AG04449 (cell line): ENCODE measurements at regions not wholly inside any gene's neighbourhood (a gene's known extent, or its start where the extent isn't known, plus 50 kb on each side); places are given as distances from the start of the nearest gene placed in this dataset.

Source experiments
- CTCF ChIA-PET: fragments of 350-600 bp; formaldehyde crosslinking; extraction: SDS; loops from one replicate; lab custom pipeline; 2021; ENCODE audit warnings: antibody characterized with exemption; lab: Yijun Ruan, JAX
- POLR2A ChIA-PET: fragments of 400-600, 350-600 bp; formaldehyde crosslinking; extraction: SDS; loops from one replicate; lab custom pipeline; 2020; ENCODE audit warnings: antibody characterized with exemption, inconsistent platforms; lab: Yijun Ruan, JAX
- DNase-seq: peaks from one replicate; pipeline ENCODE4 v3.0.0-alpha.2; 2010; ENCODE audit warnings: low read depth, low spot score
- H3K4me3 ChIP-seq: 2 replicates; pipeline ENCODE4 v1.5.1; 2011; ENCODE audit warnings: low read depth, mild to moderate bottlenecking, control low read depth, low read length
- TF ChIP-seq, protein P1 (sequence below): IDR thresholded peaks from one replicate; pipeline ENCODE4 v1.5.1; 2011; ENCODE audit warnings: mild to moderate bottlenecking, moderate library complexity, low read length, control low read depth, inconsistent platforms; ENCODE audit not compliant: insufficient read depth; ENCODE audit errors: missing control alignments

DNA sequence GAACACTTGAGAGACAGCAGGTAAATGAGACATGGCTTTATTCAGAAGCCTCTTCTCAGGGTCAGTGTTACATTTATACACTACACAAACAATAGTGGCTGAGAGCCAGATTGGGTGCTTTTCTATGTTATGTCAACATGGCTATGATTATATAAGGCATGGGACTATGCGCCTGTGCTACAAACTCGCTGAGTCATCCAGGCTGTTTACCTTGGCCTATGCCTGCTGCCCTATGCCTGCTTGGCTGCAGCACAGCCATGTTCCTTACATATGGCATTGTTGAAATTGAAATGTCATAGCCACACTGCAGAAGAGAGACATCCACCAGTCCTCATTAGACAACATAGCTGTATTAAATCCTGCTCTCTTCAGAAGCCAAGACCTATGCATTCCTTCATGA, 236.3 kb upstream of the NWD2 start:
- DNase-seq: no peak
- CTCF ChIA-PET: no interaction called here

DNA sequence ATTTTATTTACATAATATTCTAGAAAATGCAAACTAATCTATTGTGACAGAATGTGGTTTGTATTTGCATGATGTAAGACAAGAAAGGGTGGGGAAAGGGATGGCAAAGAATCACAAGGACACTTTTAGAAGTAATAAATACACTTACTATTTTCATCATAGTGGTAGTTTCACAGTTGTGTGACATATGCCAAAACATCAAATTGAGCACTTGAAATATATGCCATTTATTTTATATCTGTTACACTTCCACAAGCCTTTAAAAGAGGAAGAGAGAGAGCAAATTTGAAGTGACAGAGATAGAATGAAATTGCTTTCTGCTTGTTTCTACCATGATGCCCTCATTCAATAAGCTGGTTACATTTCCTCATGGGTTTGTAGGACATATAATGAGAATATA, 230.0 kb upstream of the NWD2 start:
- POLR2A ChIA-PET: no interaction called here
- TF ChIP-seq, protein P1, sequence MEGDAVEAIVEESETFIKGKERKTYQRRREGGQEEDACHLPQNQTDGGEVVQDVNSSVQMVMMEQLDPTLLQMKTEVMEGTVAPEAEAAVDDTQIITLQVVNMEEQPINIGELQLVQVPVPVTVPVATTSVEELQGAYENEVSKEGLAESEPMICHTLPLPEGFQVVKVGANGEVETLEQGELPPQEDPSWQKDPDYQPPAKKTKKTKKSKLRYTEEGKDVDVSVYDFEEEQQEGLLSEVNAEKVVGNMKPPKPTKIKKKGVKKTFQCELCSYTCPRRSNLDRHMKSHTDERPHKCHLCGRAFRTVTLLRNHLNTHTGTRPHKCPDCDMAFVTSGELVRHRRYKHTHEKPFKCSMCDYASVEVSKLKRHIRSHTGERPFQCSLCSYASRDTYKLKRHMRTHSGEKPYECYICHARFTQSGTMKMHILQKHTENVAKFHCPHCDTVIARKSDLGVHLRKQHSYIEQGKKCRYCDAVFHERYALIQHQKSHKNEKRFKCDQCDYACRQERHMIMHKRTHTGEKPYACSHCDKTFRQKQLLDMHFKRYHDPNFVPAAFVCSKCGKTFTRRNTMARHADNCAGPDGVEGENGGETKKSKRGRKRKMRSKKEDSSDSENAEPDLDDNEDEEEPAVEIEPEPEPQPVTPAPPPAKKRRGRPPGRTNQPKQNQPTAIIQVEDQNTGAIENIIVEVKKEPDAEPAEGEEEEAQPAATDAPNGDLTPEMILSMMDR: no peak
- no peak overlapping the region for H3K4me3 ChIP-seq

More for the DNA sequence above, 236.3 kb upstream of the NWD2 start:
- no peak overlapping the region for H3K4me3 ChIP-seq
- TF ChIP-seq, protein P1: no peak
- POLR2A ChIA-PET: no interaction called here

DNA sequence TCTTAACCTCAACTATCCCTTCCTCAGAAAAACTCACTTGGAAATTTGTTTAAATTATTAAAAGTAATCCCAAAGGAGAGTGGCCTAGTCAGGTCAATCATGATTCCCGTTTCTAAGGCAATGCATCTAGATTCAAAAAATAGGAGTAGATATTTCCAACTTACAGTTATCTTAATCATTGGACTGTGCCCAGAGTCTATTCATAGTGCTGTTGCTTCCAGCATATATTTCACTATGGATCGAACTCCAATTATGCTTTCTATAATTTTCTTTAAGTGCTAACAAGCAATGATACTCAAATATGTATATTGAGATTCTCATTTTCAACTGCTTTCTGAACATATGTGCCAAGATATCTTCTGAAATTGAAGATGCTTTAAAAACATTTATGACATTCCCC, 229.2 kb upstream of the NWD2 start:
- no peak overlapping the region for H3K4me3 ChIP-seq
- TF ChIP-seq, protein P1: no peak
- CTCF ChIA-PET: no interaction called here
- POLR2A ChIA-PET: no interaction called here
- no peak for DNase-seq

More for the DNA sequence above, 230.0 kb upstream of the NWD2 start:
- CTCF ChIA-PET: no interaction called here
- no peak for DNase-seq

DNA sequence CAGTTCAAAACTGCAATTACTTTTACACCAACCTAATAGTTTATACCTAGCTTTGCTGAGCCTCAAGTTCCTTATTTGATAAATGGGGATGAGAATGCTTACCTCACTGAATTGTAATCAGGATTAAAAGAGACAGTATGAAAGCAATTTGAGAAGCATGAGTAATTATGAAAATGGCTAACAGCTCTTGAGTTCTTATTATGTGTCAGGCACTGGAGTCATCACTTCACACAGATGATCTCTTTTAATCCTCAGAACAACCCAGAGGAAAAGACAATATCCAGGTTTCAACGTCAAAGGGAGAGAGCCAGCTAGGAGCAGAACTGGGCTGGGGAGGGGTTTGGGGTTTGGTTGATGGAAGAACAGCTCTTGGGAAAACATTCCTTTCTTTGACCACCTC, 221.0 kb upstream of the NWD2 start:
- ChIA-PET POLR2A (no interaction called here), CTCF (no interaction called here)
- no peak for DNase-seq
- TF ChIP-seq, protein P1: no peak
- no peak overlapping the region for H3K4me3 ChIP-seq

DNA sequence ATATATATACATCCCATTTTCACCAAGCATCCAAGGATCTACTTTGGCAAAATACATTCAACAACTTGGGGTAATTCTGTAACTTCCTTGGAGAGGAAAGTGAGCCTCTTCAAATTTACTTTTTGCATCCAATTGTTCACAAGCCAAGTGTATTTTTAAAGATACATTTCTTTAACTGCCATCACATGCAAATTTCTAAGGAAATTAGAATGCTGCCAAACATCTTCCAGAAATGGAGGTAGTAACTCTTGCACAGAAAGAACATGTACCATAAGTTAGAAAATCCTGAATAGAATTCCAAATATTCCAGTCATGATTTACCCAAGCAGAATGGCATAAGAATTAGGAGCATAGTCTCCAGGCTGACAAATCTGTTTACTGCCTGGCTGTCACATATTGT, 220.5 kb upstream of the NWD2 start:
- TF ChIP-seq, protein P1: no peak
- no peak for DNase-seq
- no peak overlapping the region for H3K4me3 ChIP-seq
- ChIA-PET POLR2A (no interaction called here), CTCF (no interaction called here)

DNA sequence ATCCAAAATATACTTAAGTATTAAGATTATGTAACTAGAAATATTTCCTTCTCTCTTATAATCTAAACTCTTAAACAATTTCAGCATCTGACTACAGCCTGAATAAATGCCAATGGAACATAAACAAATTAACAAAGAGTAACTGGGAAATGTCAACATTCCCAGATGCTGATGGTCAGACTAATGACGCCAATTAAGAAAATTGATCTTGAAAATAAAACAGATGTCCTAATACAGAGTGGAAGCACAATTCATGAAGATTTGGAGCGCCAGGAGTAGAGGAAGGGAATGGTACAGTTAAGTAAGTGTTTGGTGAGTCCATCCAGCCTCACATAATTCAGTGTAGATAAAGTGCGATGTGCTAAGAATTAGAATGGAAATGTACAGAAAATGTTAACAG, 203.7 kb upstream of the NWD2 start:
- POLR2A ChIA-PET: no interaction called here
- CTCF ChIA-PET: no interaction called here
- no peak for DNase-seq

More for the DNA sequence above, 203.7 kb upstream of the NWD2 start:
- no peak overlapping the region for H3K4me3 ChIP-seq
- TF ChIP-seq, protein P1: no peak
